ENCODE measurements at regions not wholly inside any gene's neighbourhood (a gene's known extent, or its start where the extent isn't known, plus 50 kb on each side); places are given as distances from the start of the nearest gene placed in this dataset.

DNA sequence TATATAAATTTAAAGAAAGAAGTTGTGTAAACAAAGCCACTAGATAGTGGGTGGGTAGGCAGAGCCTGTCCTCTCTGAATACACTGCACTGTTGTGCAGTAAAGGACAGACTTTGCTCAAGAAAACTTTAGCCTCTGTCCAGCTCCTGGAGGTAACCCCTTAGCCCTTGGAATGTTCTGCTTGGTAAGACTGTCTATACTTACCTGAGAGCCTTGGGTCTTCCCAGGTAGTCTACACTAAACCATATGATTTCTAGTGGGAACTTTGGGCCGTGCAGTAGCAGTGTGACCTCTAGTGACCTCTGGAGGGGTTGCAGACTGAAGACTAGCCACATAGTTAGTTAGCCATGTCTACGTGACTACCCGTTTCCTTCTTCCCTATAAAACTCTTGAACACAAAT lies 678.3 kb upstream of the NRXN1 start:
- TF ChIP-seq EZH2phosphoT487 (IDR thresholded peaks at IDR 0.05; ENCODE audit: borderline replicate concordance, low read length), result no peak
- TF ChIP-seq, protein P1, sequence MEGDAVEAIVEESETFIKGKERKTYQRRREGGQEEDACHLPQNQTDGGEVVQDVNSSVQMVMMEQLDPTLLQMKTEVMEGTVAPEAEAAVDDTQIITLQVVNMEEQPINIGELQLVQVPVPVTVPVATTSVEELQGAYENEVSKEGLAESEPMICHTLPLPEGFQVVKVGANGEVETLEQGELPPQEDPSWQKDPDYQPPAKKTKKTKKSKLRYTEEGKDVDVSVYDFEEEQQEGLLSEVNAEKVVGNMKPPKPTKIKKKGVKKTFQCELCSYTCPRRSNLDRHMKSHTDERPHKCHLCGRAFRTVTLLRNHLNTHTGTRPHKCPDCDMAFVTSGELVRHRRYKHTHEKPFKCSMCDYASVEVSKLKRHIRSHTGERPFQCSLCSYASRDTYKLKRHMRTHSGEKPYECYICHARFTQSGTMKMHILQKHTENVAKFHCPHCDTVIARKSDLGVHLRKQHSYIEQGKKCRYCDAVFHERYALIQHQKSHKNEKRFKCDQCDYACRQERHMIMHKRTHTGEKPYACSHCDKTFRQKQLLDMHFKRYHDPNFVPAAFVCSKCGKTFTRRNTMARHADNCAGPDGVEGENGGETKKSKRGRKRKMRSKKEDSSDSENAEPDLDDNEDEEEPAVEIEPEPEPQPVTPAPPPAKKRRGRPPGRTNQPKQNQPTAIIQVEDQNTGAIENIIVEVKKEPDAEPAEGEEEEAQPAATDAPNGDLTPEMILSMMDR (IDR thresholded peaks at IDR 0.05; ENCODE audit: low read depth, low read length, poor library complexity, severe bottlenecking), result peak; percentile 71

All from DOHH2 (cell line).